Panc1 (cell line): ENCODE measurements at regions not wholly inside any gene's neighbourhood (a gene's known extent, or its start where the extent isn't known, plus 50 kb on each side); places are given as distances from the start of the nearest gene placed in this dataset.

Experiments used
- CTCF ChIP-seq: fragments of 450-650 bp; IDR thresholded peaks from 2 replicates; pipeline ENCODE4 v1.5.1; 2017; ENCODE audit warnings: mild to moderate bottlenecking
- POLR2AphosphoS5 ChIP-seq: IDR thresholded peaks from 2 replicates; pipeline ENCODE4 v1.6.1; 2012; ENCODE audit warnings: mild to moderate bottlenecking, low read depth, low read length, moderate library complexity
- SIN3A ChIP-seq: IDR thresholded peaks from 2 replicates; pipeline ENCODE4 v1.6.1; 2012; ENCODE audit warnings: low read depth, mild to moderate bottlenecking, low read length, moderate library complexity, borderline replicate concordance; ENCODE audit not compliant: insufficient read depth
- TCF7L2 ChIP-seq: IDR thresholded peaks from 2 replicates; pipeline ENCODE4 v1.6.1; 2011; ENCODE audit warnings: mild to moderate bottlenecking, low read depth, low read length, inconsistent platforms
- TF ChIP-seq, protein P1 (sequence below), 2 experiments: IDR thresholded peaks; 2 replicates each; pipeline ENCODE4 v1.6.1; 2011 to 2012; ENCODE audit warnings: low read depth in 2 of 2, control low read depth in 1 of 2, low read length in 1 of 2, mild to moderate bottlenecking in 1 of 2, moderate library complexity in 1 of 2; ENCODE audit not compliant: insufficient read depth in 1 of 2

- TF ChIP-seq CTCF (no peak), POLR2AphosphoS5 (no peak), SIN3A (no peak), TCF7L2 (no peak)
- TF ChIP-seq, protein P1, sequence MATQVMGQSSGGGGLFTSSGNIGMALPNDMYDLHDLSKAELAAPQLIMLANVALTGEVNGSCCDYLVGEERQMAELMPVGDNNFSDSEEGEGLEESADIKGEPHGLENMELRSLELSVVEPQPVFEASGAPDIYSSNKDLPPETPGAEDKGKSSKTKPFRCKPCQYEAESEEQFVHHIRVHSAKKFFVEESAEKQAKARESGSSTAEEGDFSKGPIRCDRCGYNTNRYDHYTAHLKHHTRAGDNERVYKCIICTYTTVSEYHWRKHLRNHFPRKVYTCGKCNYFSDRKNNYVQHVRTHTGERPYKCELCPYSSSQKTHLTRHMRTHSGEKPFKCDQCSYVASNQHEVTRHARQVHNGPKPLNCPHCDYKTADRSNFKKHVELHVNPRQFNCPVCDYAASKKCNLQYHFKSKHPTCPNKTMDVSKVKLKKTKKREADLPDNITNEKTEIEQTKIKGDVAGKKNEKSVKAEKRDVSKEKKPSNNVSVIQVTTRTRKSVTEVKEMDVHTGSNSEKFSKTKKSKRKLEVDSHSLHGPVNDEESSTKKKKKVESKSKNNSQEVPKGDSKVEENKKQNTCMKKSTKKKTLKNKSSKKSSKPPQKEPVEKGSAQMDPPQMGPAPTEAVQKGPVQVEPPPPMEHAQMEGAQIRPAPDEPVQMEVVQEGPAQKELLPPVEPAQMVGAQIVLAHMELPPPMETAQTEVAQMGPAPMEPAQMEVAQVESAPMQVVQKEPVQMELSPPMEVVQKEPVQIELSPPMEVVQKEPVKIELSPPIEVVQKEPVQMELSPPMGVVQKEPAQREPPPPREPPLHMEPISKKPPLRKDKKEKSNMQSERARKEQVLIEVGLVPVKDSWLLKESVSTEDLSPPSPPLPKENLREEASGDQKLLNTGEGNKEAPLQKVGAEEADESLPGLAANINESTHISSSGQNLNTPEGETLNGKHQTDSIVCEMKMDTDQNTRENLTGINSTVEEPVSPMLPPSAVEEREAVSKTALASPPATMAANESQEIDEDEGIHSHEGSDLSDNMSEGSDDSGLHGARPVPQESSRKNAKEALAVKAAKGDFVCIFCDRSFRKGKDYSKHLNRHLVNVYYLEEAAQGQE (IDR thresholded peaks at IDR 0.05; ENCODE audit: insufficient read depth in 1 of 2, low read depth in 2 of 2, low read length in 1 of 2) = no peak
These were observed 134.1 kb downstream of the LACC1 start for GRCh38 chr13:44013758-44014291.
